ENCODE measurements at regions not wholly inside any gene's neighbourhood (a gene's known extent, or its start where the extent isn't known, plus 50 kb on each side); places are given as distances from the start of the nearest gene placed in this dataset.
"Not testable (repeated sequence)": the region's sequence is repeated elsewhere in the genome, so short reads cannot be mapped to it uniquely, and the experiment has no call there.

DNA sequence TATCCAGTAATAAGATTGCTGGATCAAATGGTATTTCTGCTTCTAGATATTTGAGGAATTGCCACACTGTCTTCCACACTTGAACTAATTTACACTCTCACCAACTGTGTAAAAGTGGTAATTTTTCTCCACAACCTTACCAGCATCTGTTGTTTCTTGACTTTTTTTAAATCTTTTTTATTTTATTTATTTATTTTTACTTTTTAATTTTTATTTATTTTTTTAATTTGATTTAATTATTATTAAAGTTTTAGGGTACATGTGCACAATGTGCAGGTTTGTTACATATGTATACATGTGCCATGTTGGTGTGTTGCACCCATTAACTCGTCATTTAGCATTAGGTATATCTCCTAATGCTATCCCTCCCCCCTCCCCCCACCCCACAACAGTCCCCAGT is 765.9 kb upstream of the GJE1 start:
- not testable (repeated sequence) for DNase-seq

GRCh38 chr6:141364694-141365093 is 768.0 kb upstream of the GJE1 start:
- DNase-seq, result no peak

- DNase-seq, result no peak
Measured at GRCh38 chr6:141364232-141364631, 768.5 kb upstream of the GJE1 start.

- DNase-seq, result no peak
Measured at GRCh38 chr6:141361559-141361958, 771.2 kb upstream of the GJE1 start.

GRCh38 chr6:141359953-141360352 is 772.8 kb upstream of the GJE1 start:
- DNase-seq, result no peak

- DNase-seq, result no peak
Measured at GRCh38 chr6:141354191-141354955, 778.4 kb upstream of the GJE1 start.

DNA sequence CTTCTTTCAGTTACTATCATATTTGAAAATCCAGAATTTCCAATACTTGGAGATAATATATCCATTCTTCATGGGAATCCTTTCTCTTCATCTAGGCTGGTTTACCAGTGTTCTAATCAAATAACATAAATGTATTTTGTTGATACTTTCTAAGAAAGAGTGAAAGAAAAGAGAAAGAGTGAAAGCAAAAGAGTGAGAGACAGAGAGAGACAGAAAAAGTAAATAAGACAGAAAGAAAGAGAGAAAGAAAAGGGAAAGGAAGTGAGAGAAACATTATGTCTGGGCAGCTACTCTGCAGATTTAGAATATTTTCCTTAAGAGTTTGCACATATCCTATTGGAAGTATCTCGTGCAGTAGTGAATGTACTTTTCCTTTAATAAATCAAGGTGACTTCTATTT is 781.0 kb upstream of the GJE1 start:
- DNase-seq, result no peak

GRCh38 chr6:141349710-141350109 is 783.0 kb upstream of the GJE1 start:
- DNase-seq, result no peak

DNA sequence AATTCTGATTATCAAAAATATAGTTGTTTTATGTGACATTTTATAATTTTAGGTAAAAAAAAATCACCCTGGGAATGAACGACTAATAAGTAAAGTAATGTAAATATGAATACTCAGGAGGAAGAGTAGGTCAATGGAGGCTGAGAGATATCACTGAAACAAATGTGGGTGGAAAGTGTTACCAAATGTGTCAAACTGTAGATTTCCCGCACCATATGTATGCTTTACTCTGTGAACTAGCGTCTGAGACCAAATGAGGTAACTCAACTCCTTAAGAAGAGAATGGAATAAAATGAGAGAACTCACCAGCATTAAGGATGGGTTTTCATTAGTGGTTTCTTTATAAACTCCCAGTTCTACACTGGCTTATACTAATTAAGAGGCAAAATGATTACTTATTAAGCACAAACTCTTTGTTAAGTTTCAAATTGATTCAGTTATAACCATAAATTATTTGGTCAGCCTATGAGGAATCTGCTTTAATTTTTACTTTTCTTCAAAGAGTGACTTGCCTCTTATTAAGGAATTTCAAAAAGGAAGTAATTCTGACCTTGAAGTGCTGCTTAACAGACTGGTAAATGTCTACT is 784.7 kb upstream of the GJE1 start:
- DNase-seq, result no peak

DNA sequence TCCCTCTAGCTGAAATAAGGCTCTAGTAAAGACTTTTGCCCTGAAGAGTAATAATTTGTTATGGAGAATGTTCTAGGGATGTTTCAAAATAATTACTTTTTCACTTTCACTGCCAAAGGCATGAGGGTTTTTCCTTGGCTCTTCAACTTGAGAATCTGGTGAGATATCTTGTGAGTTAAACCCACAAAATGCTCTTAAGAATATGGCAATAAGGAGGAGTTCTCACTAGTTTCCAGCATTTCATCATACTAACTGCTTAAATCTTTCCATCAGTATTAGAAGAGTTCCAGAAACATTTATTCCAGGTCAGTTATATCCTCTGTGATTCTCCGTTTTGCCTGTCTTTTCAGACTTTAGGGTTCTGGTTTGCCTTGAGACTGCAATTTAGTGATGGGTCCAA is 785.6 kb upstream of the GJE1 start:
- no peak for DNase-seq

DNA sequence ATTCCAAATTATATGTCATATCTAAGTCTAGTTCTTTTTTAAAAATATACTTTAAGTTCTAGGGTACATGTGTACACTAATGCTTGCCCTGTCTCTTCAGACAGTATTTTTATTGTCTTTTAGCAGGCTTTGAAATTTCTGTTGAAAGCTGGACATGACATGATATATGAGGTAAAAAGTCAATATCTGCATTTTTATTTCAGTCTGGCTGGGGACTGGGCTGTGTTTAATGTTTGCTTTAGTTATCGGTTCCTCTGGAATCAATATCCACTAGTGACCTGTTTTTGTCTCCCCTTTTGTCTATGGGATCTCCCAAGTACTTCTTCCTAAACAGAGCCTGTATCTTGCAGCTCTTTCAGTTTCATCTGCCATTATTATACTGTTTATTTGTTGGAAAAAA is 786.2 kb upstream of the GJE1 start:
- no peak for DNase-seq

- no peak for DNase-seq
Measured at GRCh38 chr6:141337191-141337590, 795.5 kb upstream of the GJE1 start.

- DNase-seq, result no peak
Measured at GRCh38 chr6:141335477-141336273, 797.0 kb upstream of the GJE1 start.

GRCh38 chr6:141326925-141327324 is 805.8 kb upstream of the GJE1 start:
- no peak for DNase-seq

- peak; percentile 77 for DNase-seq
Measured at GRCh38 chr6:141326426-141326825, 806.3 kb upstream of the GJE1 start.

DNA sequence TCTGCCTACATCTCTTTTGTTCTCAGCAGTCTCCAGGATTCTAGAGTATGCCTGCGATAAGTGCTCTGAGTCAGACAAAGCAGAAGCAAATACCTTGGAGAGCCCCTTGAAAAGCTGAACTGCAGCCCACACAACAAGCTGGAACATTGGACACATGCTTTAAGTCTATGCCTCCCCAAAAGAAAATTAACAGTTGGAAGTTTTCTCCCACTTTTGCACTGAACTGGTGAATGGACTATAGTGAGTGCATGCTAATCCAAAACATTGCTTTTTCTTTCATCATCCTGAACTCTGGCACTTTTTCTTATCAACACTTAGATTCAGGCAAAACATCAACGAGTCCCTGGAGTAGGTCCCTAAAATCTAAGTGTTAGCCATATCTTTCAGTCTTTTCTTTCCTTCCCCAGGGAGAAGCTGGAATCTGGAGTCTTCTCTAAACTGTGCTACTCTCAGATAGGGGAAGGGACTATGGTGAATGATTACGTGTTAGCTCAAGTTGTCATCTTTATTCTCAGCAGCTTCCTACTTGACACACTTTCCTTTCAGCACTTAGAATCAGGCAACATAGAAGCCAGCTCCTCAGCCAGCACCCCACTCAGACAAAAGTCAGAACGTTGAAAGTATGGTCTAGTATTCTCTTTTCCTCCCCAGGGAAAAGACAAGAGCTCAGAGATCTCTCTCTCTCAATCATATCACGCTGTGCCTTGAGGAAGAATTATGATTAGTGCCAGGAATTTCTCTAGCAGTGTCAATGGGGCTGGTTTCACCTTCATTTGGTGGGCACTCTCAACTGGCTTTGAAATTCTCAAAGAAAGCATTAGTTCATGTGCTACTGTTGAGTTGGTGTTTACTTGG is 811.0 kb upstream of the GJE1 start:
- DNase-seq, result no peak

GRCh38 chr6:141316236-141316635 is 816.5 kb upstream of the GJE1 start:
- DNase-seq, result no peak

DNA sequence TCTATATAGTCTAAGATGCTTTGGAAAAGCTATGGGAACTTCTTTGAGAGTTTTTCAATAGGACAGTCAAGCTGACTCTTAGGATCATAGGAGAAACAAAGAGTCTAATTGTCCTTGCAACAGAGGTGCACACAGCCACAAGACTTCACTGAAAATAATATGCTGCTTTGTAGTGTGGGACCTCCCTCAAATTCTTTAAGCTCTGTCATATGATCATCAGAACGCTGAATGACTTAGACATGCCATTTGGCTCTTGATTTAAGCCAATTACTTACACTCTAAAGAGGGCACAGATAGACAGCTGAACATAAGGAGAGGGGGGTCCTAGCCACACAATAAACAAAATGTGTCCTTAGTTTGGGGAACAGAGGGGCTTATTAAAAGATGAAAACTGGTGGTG is 818.7 kb upstream of the GJE1 start:
- DNase-seq, result no peak

DNA sequence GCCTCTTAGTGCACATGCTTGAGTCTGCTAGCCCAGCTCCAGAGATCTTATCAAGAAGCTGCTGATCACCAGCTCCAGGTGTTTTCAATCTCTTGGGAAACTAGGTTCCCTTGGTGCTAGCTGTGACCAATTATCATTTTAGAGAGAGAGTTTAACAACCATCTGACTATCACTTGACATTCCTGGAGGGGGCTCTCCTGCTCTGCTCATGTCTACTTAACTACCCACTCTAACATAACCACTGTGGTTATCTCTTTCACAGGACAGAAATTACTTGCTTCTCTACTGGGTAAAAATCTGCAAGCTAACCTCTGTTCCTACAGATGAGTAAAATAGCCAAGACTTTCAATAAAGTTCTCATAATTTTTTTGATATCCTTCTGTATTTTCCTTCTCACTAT is 823.4 kb upstream of the GJE1 start:
- DNase-seq, result no peak

DNA sequence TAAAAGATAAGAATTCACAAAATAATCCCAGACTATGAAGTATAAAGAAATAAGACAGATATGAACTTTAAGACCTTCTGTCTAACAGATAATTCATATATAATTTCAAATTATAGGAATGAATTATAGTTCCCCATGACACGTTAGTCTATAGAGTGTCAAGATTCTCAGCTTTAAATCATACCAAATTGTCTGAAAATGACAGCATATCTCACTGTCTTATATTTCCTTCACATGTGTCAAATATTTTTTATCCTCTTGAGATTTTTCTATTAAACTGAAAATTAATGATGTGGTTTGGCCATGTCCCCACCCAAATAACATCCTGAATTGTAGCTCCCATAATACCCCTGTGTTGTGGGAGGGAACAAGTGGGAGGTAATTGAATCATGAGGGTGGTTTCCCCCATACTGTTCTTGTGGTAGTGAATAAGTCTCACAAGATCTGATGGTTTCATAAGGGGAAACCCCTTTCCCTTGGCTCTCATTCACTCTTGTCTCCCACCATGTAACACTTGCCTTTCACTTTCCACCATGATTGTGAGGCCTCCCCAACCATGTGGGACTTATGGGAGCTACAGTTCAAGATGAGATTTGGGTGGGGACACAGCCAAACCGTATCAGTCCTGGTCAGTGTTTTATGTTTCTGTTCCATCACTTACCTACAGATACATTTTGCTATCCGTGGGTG is 825.3 kb upstream of the GJE1 start:
- peak; percentile 11 for DNase-seq

DNA sequence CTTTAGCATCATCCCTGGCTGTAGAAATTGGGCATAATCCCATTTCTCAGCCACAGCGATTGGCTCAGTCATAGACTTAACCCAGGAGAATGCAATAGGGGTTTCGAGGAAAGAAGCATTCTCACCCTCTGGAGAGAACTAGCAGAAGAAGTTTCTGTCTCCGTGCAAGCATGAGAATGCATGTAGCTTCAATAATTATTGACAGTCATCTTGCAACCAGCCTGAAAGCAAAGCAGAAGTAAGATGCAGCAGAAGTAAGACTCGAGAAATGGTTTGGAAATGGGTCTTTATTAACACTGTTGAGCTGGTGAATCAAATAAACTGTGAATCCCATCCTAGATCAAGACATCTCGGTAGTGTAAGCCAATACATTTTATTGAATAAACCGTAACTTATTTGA is 828.8 kb upstream of the GJE1 start:
- no peak for DNase-seq

DNA sequence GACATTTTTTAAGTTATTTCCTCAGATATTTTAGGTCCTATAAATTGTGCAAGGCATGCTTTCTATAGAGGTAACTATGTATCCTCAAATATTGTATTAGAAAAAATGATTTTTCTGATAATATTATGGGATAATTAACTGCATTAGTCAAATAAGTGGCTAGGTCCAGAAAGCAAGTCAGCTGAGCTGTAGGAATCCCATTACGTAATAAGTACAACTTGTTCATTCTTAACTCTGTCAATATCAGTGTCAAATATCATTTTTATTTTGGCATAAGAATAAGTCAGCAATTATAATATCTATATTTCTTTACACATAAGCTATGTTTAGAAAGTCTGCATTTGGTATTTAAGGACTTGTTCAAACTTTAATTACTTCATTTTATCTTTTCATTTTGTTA is 830.9 kb upstream of the GJE1 start:
- DNase-seq, result no peak
